ENCODE measurements at regions not wholly inside any gene's neighbourhood (a gene's known extent, or its start where the extent isn't known, plus 50 kb on each side); places are given as distances from the start of the nearest gene placed in this dataset.

DNA sequence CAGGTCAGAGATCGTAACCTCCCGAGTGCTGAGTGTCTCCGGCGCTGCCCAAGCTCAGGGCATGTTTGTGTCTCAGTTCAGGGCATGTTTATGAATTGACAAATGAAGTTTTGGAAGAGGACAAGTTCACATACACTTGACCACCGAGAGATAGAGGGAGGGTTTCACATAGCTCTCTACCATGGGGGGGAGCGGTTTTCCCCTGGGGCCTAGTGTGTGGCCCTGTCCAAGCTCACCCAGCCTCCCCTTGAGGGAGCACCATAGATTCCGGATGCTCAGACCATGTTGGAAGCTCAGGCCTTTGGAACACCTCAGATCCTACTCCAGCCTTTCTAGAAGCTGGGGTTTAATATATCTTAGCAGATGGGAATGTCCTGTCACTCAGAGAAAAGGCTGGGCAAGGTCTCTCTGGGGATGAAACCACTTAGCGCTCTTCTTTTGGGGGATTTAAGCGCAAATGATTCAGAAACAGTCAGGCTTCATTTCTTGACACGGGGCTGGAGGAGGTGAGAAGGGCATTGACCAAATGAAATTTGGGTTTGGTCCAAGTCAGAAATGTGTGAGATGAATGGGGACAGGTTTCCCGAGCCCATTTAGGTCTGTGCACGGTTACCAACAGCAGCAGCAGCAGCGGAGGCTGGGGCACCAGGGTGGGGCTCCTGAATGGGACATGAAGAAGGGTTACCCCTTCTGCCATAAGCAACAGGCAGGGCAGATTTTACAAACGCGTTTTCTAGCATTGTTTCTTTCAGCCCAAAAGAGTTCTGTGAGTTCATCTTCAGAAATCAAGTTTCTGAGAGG lies 96.6 kb downstream of the METRNL start:
- no peak for TF ChIP-seq CTCF (conservative IDR thresholded peaks at IDR 0.05)
- no peak for TF ChIP-seq EZH2 (IDR thresholded peaks at IDR 0.05; ENCODE audit: low read depth)

Measured in PC-9 (cell line).